ENCODE measurements at regions not wholly inside any gene's neighbourhood (a gene's known extent, or its start where the extent isn't known, plus 50 kb on each side); places are given as distances from the start of the nearest gene placed in this dataset.

GRCh38 chr10:123356799-123357198, 202.6 kb downstream of the BUB3 start:
- TF ChIP-seq CTCF (IDR thresholded peaks at IDR 0.05) (no peak), POLR2AphosphoS5 (IDR thresholded peaks at IDR 0.05) (no peak), EP300 (IDR thresholded peaks at IDR 0.05) (no peak)
